GM19438 (cell line): ENCODE measurements at regions not wholly inside any gene's neighbourhood (a gene's known extent, or its start where the extent isn't known, plus 50 kb on each side); places are given as distances from the start of the nearest gene placed in this dataset.

ENCODE experiments used
- ATAC-seq: cut with Tn5 transposase; IDR thresholded peaks from one replicate; pipeline ENCODE4 v1.9.1; 2021; ENCODE audit warnings: low read depth; ENCODE audit not compliant: unreplicated experiment

DNA sequence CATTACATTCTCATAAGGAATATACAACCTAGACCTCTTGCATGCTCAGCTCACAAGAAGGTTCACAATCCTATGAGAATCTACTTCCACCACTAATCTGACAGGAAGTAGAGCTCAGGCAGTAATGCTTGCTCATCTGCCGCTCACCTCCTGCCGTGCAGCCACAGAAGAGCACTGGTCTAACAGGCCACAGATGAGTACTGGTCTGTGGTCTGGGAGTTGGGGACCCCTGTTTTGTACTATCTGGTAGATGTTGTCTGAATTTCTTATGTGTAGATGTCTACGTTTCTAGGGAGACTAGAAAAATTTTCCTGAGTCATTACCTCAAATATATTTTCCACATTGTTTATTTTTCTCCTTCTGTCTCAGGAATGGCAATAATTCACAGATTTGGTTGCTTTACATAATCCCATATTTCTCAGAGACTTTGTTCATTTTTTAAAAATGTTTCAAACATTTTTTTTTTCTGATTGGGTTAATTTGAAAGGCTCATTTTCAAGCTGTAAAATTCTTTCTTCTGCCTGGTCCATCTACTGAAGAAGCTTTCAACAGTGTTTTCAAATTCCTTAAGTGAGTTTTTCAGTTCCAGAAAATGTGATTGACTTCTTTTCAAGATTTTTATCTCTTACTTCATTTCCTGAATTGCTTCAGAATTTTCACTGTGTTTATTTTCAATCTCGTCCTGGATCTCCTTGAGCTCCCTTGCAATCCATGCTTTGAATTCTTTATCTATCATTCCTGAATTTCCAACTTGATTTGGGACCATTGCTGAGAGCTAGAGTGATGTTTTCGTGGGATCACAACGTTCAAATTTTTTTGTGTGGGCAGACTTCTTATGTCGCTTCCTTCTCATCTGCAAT, 1322.2 kb downstream of the PCDH9 start:
- no peak for ATAC-seq

DNA sequence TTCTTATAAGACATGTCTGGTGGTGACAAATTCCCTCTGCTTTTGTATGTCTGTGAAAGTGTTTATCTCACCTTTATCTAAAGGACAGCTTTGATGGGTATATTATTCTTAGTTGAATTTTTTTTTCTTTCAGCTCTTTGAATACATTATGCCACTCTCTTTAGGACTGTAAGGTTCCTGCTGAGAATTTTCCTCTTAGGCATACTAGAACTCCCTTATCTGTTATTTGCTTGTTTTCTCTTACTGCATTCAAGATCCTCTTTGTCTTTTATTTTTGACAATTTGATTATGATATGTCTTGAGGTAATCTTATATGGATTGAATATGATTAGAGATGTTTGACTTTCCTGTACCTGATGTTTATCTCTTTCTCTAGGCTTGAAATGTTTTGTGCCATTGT, 1328.4 kb downstream of the PCDH9 start:
- ATAC-seq = no peak

DNA sequence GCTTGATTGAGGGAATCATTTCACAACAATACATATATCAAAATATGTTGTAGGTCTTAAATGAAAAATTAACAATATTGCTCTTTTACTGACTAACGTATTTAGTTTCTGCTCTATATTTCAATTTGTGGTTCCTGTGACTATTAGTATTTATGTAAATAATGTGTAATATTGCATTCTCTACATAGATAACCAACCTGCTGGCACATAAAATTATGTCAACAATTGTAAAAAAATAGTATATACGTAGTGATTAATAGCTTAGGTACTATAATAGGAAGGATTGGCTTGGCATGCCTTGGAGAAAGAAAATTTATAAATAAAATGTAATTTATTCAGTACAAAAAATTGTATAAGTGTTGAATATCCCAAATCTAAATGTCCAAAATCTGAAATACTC, 1336.1 kb downstream of the PCDH9 start:
- ATAC-seq = no peak

- no peak for ATAC-seq
These were observed 1337.3 kb downstream of the PCDH9 start for GRCh38 chr13:65892859-65893258.

GRCh38 chr13:65889368-65889767, 1340.8 kb downstream of the PCDH9 start:
- no peak for ATAC-seq

GRCh38 chr13:65882810-65883209, 1347.3 kb downstream of the PCDH9 start:
- ATAC-seq = no peak

DNA sequence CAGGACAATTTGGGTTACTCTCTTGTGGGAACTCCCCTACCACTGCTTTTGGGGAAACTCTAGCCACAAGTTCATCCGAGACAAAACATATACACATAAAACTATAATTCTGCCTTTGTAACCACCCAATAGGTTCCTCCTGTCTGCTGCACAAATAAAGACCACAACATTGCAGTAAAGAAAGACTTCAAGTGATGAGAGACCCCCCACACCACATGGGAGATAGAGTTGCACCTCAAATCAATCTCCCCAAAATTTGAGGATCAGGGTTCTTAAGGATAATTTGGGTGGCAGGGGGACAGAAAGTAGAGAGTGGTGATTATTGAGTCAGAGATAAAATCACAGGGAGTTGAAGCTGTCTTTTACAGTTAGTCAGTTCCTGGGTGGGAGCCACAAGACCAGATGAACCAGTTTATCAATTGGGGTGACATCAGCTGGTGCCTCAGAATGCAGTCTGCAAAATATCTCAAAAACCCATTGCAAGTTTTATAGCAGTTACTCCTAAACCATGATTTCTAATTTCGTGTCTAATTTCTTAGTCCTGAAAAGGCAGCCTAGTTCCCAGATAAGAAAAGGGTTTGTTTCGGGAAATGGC, 1348.5 kb downstream of the PCDH9 start:
- no peak for ATAC-seq

GRCh38 chr13:65875031-65875430, 1355.1 kb downstream of the PCDH9 start:
- no peak for ATAC-seq

DNA sequence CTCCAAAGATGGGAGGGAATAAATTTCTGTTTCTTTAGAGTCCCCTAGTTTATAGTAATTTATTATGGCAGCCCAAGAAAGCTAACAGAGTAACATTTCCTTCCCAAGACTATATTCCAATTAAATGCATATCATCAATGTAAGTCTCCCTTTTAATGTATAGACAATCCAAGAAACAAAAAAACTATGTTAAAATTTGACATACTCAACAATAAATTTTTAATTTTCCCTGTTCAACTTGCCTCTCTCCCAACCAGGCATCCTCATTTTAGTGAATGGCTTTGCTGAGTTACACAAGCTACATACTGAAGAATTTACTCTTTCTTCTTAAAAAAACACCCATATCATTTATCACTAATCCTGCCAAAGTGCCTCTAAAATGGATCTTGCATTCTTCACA, 1357.7 kb downstream of the PCDH9 start:
- ATAC-seq = no peak

DNA sequence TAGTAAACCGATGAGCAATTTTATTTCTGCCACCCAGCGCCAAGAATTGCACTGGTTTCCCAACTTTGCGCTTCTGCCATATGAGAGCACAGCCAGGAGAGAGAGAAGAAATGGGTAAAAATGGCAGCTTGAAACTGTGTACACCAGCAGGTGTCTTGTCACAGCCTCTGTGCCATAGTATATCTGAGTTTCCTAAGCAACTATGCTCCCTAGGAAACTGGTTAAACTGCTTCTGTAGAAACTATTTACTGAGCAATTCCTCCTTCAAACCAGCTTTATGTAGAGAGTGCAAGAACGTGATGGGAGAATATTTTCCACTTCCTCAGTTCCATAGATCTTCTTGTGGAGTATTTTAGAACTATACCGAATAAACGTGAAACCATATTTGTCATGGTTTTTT, 1361.3 kb downstream of the PCDH9 start:
- ATAC-seq = no peak

GRCh38 chr13:65868099-65868498, 1362.0 kb downstream of the PCDH9 start:
- no peak for ATAC-seq

DNA sequence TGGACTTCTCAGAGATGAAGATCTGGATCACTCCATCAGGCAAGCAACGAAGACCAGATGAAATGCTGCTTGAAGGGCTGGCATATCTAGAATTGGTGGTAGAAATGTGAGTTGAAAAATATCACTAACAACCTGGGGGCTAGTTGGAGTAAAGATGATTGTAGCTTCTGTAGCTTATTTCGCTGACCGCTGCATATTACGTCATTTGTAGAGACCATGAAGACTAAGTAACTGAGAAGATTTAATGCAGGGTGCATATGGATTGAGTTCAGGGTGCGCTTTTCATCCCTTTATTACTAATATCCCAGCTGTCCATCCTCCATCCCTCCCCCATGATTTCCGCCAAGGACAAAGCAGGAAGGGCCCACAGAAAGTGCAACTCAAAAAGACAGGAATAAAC, 1364.0 kb downstream of the PCDH9 start:
- no peak for ATAC-seq

GRCh38 chr13:65865206-65865605, 1364.9 kb downstream of the PCDH9 start:
- no peak for ATAC-seq

- no peak for ATAC-seq
These were observed 1366.1 kb downstream of the PCDH9 start for GRCh38 chr13:65864039-65864438.

DNA sequence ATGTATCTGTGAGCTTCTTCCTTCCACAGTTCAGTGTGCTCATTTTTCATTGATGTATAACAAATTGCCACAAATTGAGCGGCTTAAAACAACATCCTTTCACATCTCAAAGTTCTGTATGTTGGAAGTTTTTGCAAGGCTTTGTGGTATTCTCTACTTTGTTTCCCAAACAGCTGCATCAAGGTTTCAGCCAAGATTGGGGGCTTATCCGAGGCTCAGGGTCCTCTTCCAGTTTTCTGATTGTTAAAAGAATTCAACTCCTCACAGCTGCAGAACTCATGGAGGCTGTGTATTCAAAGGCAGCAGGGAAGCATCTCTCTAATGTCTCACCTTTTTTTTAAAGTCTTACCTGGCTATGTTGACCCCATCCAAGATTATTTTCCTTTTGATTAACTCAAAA, 1369.8 kb downstream of the PCDH9 start:
- no peak for ATAC-seq

- no peak for ATAC-seq
These were observed 1372.1 kb downstream of the PCDH9 start for GRCh38 chr13:65857942-65858565.

GRCh38 chr13:65856431-65856830, 1373.7 kb downstream of the PCDH9 start:
- ATAC-seq = no peak

GRCh38 chr13:65855242-65855805, 1374.8 kb downstream of the PCDH9 start:
- no peak for ATAC-seq

DNA sequence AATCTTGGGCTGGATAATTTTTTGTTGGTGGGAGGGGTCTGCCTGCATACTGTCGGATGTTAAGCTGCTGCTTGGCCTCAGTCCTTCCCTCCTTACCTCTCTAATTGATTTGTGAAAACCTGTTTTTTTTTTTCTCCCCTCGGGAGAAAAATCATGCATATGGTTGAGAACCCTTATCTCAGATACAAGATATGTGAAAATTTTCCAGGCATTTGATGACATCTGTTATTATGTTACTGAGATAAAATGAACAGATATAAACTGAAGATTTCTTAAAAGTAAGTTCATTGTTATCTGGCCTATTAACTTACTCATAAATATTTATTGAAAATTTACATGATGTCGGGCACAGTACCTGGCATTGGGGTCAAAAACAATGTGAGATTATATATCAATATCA, 1375.7 kb downstream of the PCDH9 start:
- ATAC-seq = no peak

DNA sequence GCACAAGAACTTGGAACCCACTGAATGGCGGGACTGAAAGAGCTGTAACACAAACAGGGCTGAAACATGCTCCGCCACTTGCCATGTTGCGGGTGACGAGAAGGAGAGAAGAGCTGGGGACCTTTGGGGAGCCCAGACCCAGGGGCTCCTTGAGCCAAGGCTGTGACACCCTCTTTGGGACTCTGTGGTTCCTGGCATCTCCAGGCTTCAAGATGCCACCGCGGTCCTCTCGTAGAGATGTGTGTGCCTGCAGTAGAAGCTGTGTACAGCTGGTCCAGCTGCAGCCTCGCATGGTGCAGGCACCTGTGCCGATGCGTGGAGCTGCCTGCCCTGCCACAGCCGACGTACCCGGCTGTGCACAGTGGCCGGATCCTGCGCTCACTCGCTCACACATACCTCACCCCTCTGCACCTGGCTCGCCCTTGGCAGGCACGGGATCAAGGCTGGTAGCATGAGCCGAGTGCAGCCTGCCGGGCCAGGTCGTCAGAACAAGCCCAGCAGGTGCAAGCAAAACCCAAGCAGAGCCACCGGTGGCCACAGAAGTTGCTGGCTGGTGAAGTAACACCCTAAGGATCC, 1385.8 kb downstream of the PCDH9 start:
- no peak for ATAC-seq

GRCh38 chr13:65843314-65843731, 1386.8 kb downstream of the PCDH9 start:
- no peak for ATAC-seq
